Stimulated activated memory B cell treated with anti-CD40 and anti-IgM and Interleukin-4, amounts not matched to agents 10 μg/mL and 1 μg/mL and 100 μg/mL, for 72 hours (primary cell): ENCODE measurements at regions not wholly inside any gene's neighbourhood (a gene's known extent, or its start where the extent isn't known, plus 50 kb on each side); places are given as distances from the start of the nearest gene placed in this dataset.

Source experiments
- ATAC-seq: fragments of 150-1000 bp; cut with Tn5 transposase; 2 replicates; pipeline ENCODE4 v1.10.0; 2021
- H3K27ac Mint-ChIP-seq: one replicate; pipeline ENCODE4 v1.8.0; 2022; ENCODE audit warnings: mild to moderate bottlenecking, mixed read lengths
- H3K27me3 Mint-ChIP-seq: one replicate; pipeline ENCODE4 v1.8.0; 2022; ENCODE audit warnings: mixed read lengths
- H3K36me3 Mint-ChIP-seq: one replicate; pipeline ENCODE4 v1.8.0; 2022; ENCODE audit warnings: mixed read lengths
- H3K4me1 Mint-ChIP-seq: one replicate; pipeline ENCODE4 v1.8.0; 2022; ENCODE audit warnings: mixed read lengths
- H3K4me3 Mint-ChIP-seq: one replicate; pipeline ENCODE4 v1.8.0; 2022; ENCODE audit warnings: mild to moderate bottlenecking, moderate library complexity, mixed read lengths
- H3K9me3 Mint-ChIP-seq: one replicate; pipeline ENCODE4 v1.8.0; 2022; ENCODE audit warnings: mixed read lengths

GRCh38 chr9:78505546-78505945 lies 208.6 kb downstream of the PSAT1 start:
- Mint-ChIP-seq H3K27me3 (no peaks in the 10 kb centered on the region), H3K27ac (no peak overlapping the region), H3K4me3 (no peak overlapping the region), H3K36me3 (no peaks in the 10 kb centered on the region), H3K4me1 (no peaks in the 10 kb centered on the region), H3K9me3 (peaks cover 3% of the 10 kb centered on the region)
- ATAC-seq, result no peak

- Mint-ChIP-seq H3K9me3 (peaks cover 3% of the 10 kb centered on the region), H3K27ac (no peak overlapping the region), H3K27me3 (no peaks in the 10 kb centered on the region), H3K36me3 (no peaks in the 10 kb centered on the region), H3K4me1 (no peaks in the 10 kb centered on the region), H3K4me3 (no peak overlapping the region)
- ATAC-seq, result no peak
Observed at GRCh38 chr9:78507037-78507436, 210.1 kb downstream of the PSAT1 start.

- no peaks in the 10 kb centered on the region for H3K27me3 Mint-ChIP-seq
- no peaks in the 10 kb centered on the region for H3K4me1 Mint-ChIP-seq
- no peak overlapping the region for H3K4me3 Mint-ChIP-seq
- no peaks in the 10 kb centered on the region for H3K36me3 Mint-ChIP-seq
- H3K9me3 Mint-ChIP-seq, result peaks cover 5% of the 10 kb centered on the region
- no peak for ATAC-seq
- no peak overlapping the region for H3K27ac Mint-ChIP-seq
Observed at GRCh38 chr9:78510035-78510434, 213.1 kb downstream of the PSAT1 start.

GRCh38 chr9:78515108-78515507 lies 218.2 kb downstream of the PSAT1 start:
- Mint-ChIP-seq H3K4me1 (no peaks in the 10 kb centered on the region), H3K4me3 (no peak overlapping the region), H3K9me3 (peaks cover 13% of the 10 kb centered on the region), H3K36me3 (no peaks in the 10 kb centered on the region), H3K27ac (no peak overlapping the region), H3K27me3 (no peaks in the 10 kb centered on the region)
- no peak for ATAC-seq

- no peaks in the 10 kb centered on the region for H3K27me3 Mint-ChIP-seq
- H3K9me3 Mint-ChIP-seq, result peaks cover 24% of the 10 kb centered on the region
- no peak overlapping the region for H3K4me3 Mint-ChIP-seq
- H3K27ac Mint-ChIP-seq, result no peak overlapping the region
- ATAC-seq, result no peak
- no peaks in the 10 kb centered on the region for H3K4me1 Mint-ChIP-seq
- H3K36me3 Mint-ChIP-seq, result no peaks in the 10 kb centered on the region
Observed at GRCh38 chr9:78519786-78520185, 222.9 kb downstream of the PSAT1 start.

GRCh38 chr9:78521680-78522079 lies 224.8 kb downstream of the PSAT1 start:
- no peaks in the 10 kb centered on the region for H3K4me1 Mint-ChIP-seq
- H3K27me3 Mint-ChIP-seq, result no peaks in the 10 kb centered on the region
- H3K9me3 Mint-ChIP-seq, result peaks cover 18% of the 10 kb centered on the region
- no peaks in the 10 kb centered on the region for H3K36me3 Mint-ChIP-seq
- H3K4me3 Mint-ChIP-seq, result no peak overlapping the region
- ATAC-seq, result no peak
- no peak overlapping the region for H3K27ac Mint-ChIP-seq

GRCh38 chr9:78525986-78526560 lies 229.1 kb downstream of the PSAT1 start:
- H3K27me3 Mint-ChIP-seq, result no peaks in the 10 kb centered on the region
- no peaks in the 10 kb centered on the region for H3K4me1 Mint-ChIP-seq
- no peaks in the 10 kb centered on the region for H3K36me3 Mint-ChIP-seq

GRCh38 chr9:78533500-78533899 lies 236.6 kb downstream of the PSAT1 start:
- Mint-ChIP-seq H3K9me3 (no peaks in the 10 kb centered on the region), H3K36me3 (no peaks in the 10 kb centered on the region), H3K4me1 (no peaks in the 10 kb centered on the region), H3K27me3 (no peaks in the 10 kb centered on the region), H3K4me3 (no peak overlapping the region), H3K27ac (no peak overlapping the region)
- no peak for ATAC-seq

More at GRCh38 chr9:78525986-78526560, 229.1 kb downstream of the PSAT1 start:
- H3K9me3 Mint-ChIP-seq, result peaks cover 5% of the 10 kb centered on the region
- H3K4me3 Mint-ChIP-seq, result no peak overlapping the region
- ATAC-seq, result no peak
- H3K27ac Mint-ChIP-seq, result no peak overlapping the region

- H3K27me3 Mint-ChIP-seq, result no peaks in the 10 kb centered on the region
- ATAC-seq, result no peak
- H3K36me3 Mint-ChIP-seq, result no peaks in the 10 kb centered on the region
- no peaks in the 10 kb centered on the region for H3K9me3 Mint-ChIP-seq
- no peaks in the 10 kb centered on the region for H3K4me1 Mint-ChIP-seq
- no peak overlapping the region for H3K27ac Mint-ChIP-seq
- no peak overlapping the region for H3K4me3 Mint-ChIP-seq
Observed at GRCh38 chr9:78539188-78539587, 242.3 kb downstream of the PSAT1 start.

GRCh38 chr9:78539904-78540303 lies 243.0 kb downstream of the PSAT1 start:
- Mint-ChIP-seq H3K4me3 (no peak overlapping the region), H3K9me3 (no peaks in the 10 kb centered on the region), H3K36me3 (no peaks in the 10 kb centered on the region), H3K27ac (no peak overlapping the region), H3K4me1 (no peaks in the 10 kb centered on the region), H3K27me3 (no peaks in the 10 kb centered on the region)
- no peak for ATAC-seq

GRCh38 chr9:78541868-78542443 lies 245.0 kb downstream of the PSAT1 start:
- Mint-ChIP-seq H3K27me3 (no peaks in the 10 kb centered on the region), H3K36me3 (no peaks in the 10 kb centered on the region), H3K9me3 (no peaks in the 10 kb centered on the region), H3K4me1 (no peaks in the 10 kb centered on the region), H3K4me3 (no peak overlapping the region), H3K27ac (no peak overlapping the region)
- ATAC-seq, result no peak

GRCh38 chr9:78542491-78543181 lies 245.7 kb downstream of the PSAT1 start:
- H3K4me1 Mint-ChIP-seq, result no peaks in the 10 kb centered on the region
- no peak for ATAC-seq
- no peaks in the 10 kb centered on the region for H3K9me3 Mint-ChIP-seq
- no peaks in the 10 kb centered on the region for H3K27me3 Mint-ChIP-seq
- H3K4me3 Mint-ChIP-seq, result no peak overlapping the region
- no peaks in the 10 kb centered on the region for H3K36me3 Mint-ChIP-seq
- no peak overlapping the region for H3K27ac Mint-ChIP-seq

- Mint-ChIP-seq H3K27me3 (no peaks in the 10 kb centered on the region), H3K9me3 (no peaks in the 10 kb centered on the region), H3K4me1 (no peaks in the 10 kb centered on the region), H3K27ac (no peak overlapping the region), H3K36me3 (no peaks in the 10 kb centered on the region), H3K4me3 (no peak overlapping the region)
- ATAC-seq, result no peak
Observed at GRCh38 chr9:78543353-78543752, 246.4 kb downstream of the PSAT1 start.

- H3K9me3 Mint-ChIP-seq, result no peaks in the 10 kb centered on the region
- no peak overlapping the region for H3K4me3 Mint-ChIP-seq
- no peak overlapping the region for H3K27ac Mint-ChIP-seq
- no peak for ATAC-seq
- no peaks in the 10 kb centered on the region for H3K4me1 Mint-ChIP-seq
- H3K36me3 Mint-ChIP-seq, result no peaks in the 10 kb centered on the region
- no peaks in the 10 kb centered on the region for H3K27me3 Mint-ChIP-seq
Observed at GRCh38 chr9:78544230-78544629, 247.3 kb downstream of the PSAT1 start.

GRCh38 chr9:78547831-78548230 lies 250.9 kb downstream of the PSAT1 start:
- H3K36me3 Mint-ChIP-seq, result no peaks in the 10 kb centered on the region

GRCh38 chr9:78548670-78549069 lies 251.7 kb downstream of the PSAT1 start:
- ATAC-seq, result no peak
- Mint-ChIP-seq H3K36me3 (no peaks in the 10 kb centered on the region), H3K4me3 (no peak overlapping the region), H3K27me3 (no peaks in the 10 kb centered on the region), H3K4me1 (no peaks in the 10 kb centered on the region), H3K9me3 (no peaks in the 10 kb centered on the region), H3K27ac (no peak overlapping the region)

More at GRCh38 chr9:78547831-78548230, 250.9 kb downstream of the PSAT1 start:
- no peaks in the 10 kb centered on the region for H3K9me3 Mint-ChIP-seq
- no peak for ATAC-seq
- no peaks in the 10 kb centered on the region for H3K27me3 Mint-ChIP-seq
- H3K4me3 Mint-ChIP-seq, result no peak overlapping the region
- H3K4me1 Mint-ChIP-seq, result no peaks in the 10 kb centered on the region
- no peak overlapping the region for H3K27ac Mint-ChIP-seq
